SK-N-MC (cell line): ENCODE measurements at regions not wholly inside any gene's neighbourhood (a gene's known extent, or its start where the extent isn't known, plus 50 kb on each side); places are given as distances from the start of the nearest gene placed in this dataset.

Source experiments
- DNase-seq: peaks from one replicate; pipeline ENCODE4 v3.0.0-alpha.2; 2011; ENCODE audit warnings: low read depth, low spot score
- H3K27ac ChIP-seq: fragments of 200-600 bp; sonication (generic); 2 replicates; pipeline ENCODE4 v1.5.1; 2016; ENCODE audit warnings: mixed run types
- H3K36me3 ChIP-seq: fragments of 200-600 bp; sonication (generic); 2 replicates; pipeline ENCODE4 v1.6.1; 2017; ENCODE audit warnings: antibody characterized with exemption, low read length, mixed read lengths; ENCODE audit not compliant: insufficient read depth
- H3K4me3 ChIP-seq: fragments of 200-600 bp; sonication (generic); 2 replicates; pipeline ENCODE4 v1.5.1; 2016
- H3K9ac ChIP-seq: fragments of 200-600 bp; sonication (generic); 2 replicates; pipeline ENCODE4 v1.8.0; 2017; ENCODE audit warnings: mixed run types, mixed read lengths; ENCODE audit not compliant: insufficient read length
- H3K9me3 ChIP-seq: fragments of 200-600 bp; sonication (generic); 2 replicates; pipeline ENCODE4 v1.6.1; 2017; ENCODE audit warnings: low read depth, mild to moderate bottlenecking, antibody characterized with exemption, low read length, moderate library complexity, mixed read lengths
- EZH2 ChIP-seq: fragments of 200-600 bp; sonication (generic); IDR thresholded peaks from one replicate; pipeline ENCODE4 v1.6.1; 2017; ENCODE audit warnings: antibody characterized with exemption
- FOXP2 ChIP-seq: optimal IDR thresholded peaks from 2 replicates; pipeline ENCODE3; 2011; ENCODE audit warnings: mild to moderate bottlenecking, moderate library complexity; ENCODE audit not compliant: insufficient read depth; ENCODE audit errors: extremely low read length, control extremely low read depth
- POLR2AphosphoS5 ChIP-seq: IDR thresholded peaks from 2 replicates; pipeline ENCODE4 v1.6.1; 2012; ENCODE audit warnings: mild to moderate bottlenecking, low read depth, low read length, borderline replicate concordance

GRCh38 chr9:99699396-99699795 lies 122.3 kb upstream of the NR4A3 start:
- Histone ChIP-seq H3K9ac (no peak overlapping the region), H3K27ac (no peak overlapping the region), H3K9me3 (no peaks in the 10 kb centered on the region), H3K36me3 (no peaks in the 10 kb centered on the region), H3K4me3 (no peak overlapping the region)
- TF ChIP-seq EZH2 (no peak), POLR2AphosphoS5 (no peak), FOXP2 (no peak)
- DNase-seq: no peak

- Histone ChIP-seq H3K9ac (no peak overlapping the region), H3K4me3 (no peak overlapping the region), H3K27ac (0 out of 2 replicates have a peak overlapping the region, but pooled peaks have one; percentile 5), H3K9me3 (no peaks in the 10 kb centered on the region), H3K36me3 (no peaks in the 10 kb centered on the region)
- peak; percentile 45 for DNase-seq
- no peak for TF ChIP-seq FOXP2
- no peak for TF ChIP-seq POLR2AphosphoS5
- no peak for TF ChIP-seq EZH2
Observed at GRCh38 chr9:99712214-99712613, 109.5 kb upstream of the NR4A3 start.

- no peak for DNase-seq
- Histone ChIP-seq H3K9me3 (no peaks in the 10 kb centered on the region), H3K9ac (no peak overlapping the region), H3K27ac (no peak overlapping the region), H3K4me3 (no peak overlapping the region), H3K36me3 (no peaks in the 10 kb centered on the region)
- TF ChIP-seq POLR2AphosphoS5: no peak
Observed at GRCh38 chr9:99713838-99714306, 107.8 kb upstream of the NR4A3 start.

DNA sequence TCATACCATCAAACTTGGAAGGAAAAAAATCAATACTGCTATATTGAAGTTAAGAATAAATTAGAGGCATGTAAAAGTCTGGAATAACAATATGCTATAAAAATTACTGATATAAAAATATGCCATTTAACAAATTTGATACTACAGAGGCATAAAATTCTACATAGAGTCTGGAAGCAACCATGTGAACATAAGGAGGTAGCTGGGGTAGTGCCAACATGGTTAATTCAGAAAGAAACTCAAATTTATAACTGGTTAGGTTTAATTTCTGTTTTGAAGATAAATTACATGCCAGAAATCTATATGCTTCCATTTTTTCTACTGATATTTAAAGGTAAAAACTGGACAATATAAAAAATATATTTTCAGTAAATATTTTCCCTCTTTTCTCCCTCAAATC lies 103.1 kb upstream of the NR4A3 start:
- Histone ChIP-seq H3K27ac (no peak overlapping the region), H3K9me3 (no peaks in the 10 kb centered on the region), H3K36me3 (no peaks in the 10 kb centered on the region), H3K4me3 (no peak overlapping the region), H3K9ac (no peak overlapping the region)
- DNase-seq: no peak
- TF ChIP-seq EZH2 (no peak), FOXP2 (no peak), POLR2AphosphoS5 (no peak)

DNA sequence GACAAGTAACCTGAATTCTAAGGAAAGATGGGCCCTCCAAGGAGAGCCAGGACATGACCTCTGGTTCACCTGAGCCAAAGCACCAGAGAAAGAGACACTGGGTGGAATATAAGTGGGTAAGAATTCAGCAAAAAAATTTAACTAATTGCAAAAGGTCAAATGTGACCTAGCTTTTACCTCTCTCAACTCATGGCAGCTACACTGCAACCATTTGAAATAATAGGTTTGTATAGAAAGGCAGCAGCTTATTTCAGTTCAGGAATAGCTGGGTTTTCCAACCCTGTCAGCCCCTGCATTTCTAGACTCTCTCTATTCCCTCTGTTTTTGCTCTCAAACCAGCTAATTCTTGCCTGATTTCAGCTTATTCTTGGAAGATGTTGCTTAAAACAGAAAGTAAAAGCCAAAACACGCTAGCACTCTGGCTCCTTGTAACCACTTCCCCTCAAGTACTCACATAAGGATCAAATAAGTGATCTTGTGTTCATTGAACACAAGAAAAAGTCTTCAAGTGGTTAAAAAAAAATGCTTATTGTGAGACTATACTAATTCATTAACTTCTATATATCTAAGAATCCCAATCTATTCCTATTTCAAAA lies 101.1 kb upstream of the NR4A3 start:
- DNase-seq: no peak
- Histone ChIP-seq H3K9ac (no peak overlapping the region), H3K4me3 (no peak overlapping the region), H3K27ac (no peak overlapping the region), H3K36me3 (no peaks in the 10 kb centered on the region), H3K9me3 (no peaks in the 10 kb centered on the region)
- TF ChIP-seq POLR2AphosphoS5 (no peak), EZH2 (no peak), FOXP2 (no peak)

- no peaks in the 10 kb centered on the region for H3K36me3 ChIP-seq
- no peak overlapping the region for H3K27ac ChIP-seq
- TF ChIP-seq POLR2AphosphoS5: no peak
- no peak for TF ChIP-seq FOXP2
- TF ChIP-seq EZH2: no peak
- no peaks in the 10 kb centered on the region for H3K9me3 ChIP-seq
- no peak for DNase-seq
- H3K9ac ChIP-seq: no peak overlapping the region
- no peak overlapping the region for H3K4me3 ChIP-seq
Observed at GRCh38 chr9:99721898-99722297, 99.8 kb upstream of the NR4A3 start.

GRCh38 chr9:99722877-99723276 lies 98.8 kb upstream of the NR4A3 start:
- TF ChIP-seq EZH2 (no peak), POLR2AphosphoS5 (no peak), FOXP2 (no peak)
- Histone ChIP-seq H3K27ac (no peak overlapping the region), H3K9ac (no peak overlapping the region), H3K36me3 (no peaks in the 10 kb centered on the region), H3K4me3 (no peak overlapping the region), H3K9me3 (no peaks in the 10 kb centered on the region)
- DNase-seq: no peak

DNA sequence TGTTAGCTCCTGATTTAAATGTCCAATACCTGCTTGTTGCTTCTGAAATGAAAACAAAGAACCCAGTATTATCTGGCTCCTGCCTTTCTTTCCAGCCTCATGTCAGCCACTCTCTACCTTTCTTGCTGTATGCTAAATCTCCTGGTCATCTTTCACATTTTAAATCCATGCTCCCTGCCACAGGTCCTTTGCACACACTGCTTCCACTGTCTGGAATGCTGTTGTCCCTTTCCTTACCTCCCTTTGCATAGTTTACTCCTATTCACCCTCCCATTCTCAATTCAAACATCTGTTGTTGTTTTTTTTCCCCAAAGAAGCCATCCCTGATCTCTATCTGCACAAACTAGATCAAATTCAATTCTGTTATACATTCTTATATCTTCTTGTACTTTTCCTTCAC lies 97.0 kb upstream of the NR4A3 start:
- no peak overlapping the region for H3K27ac ChIP-seq
- no peaks in the 10 kb centered on the region for H3K9me3 ChIP-seq
- DNase-seq: no peak
- no peak for TF ChIP-seq FOXP2
- TF ChIP-seq EZH2: no peak
- TF ChIP-seq POLR2AphosphoS5: no peak
- no peaks in the 10 kb centered on the region for H3K36me3 ChIP-seq
- H3K4me3 ChIP-seq: no peak overlapping the region
- no peak overlapping the region for H3K9ac ChIP-seq

GRCh38 chr9:99725852-99726251 lies 95.8 kb upstream of the NR4A3 start:
- Histone ChIP-seq H3K36me3 (no peaks in the 10 kb centered on the region), H3K9me3 (no peaks in the 10 kb centered on the region), H3K27ac (no peak overlapping the region), H3K9ac (no peak overlapping the region), H3K4me3 (no peak overlapping the region)
- DNase-seq: no peak
- no peak for TF ChIP-seq EZH2
- no peak for TF ChIP-seq FOXP2
- TF ChIP-seq POLR2AphosphoS5: no peak

- TF ChIP-seq EZH2: no peak
- TF ChIP-seq POLR2AphosphoS5: no peak
- no peak for TF ChIP-seq FOXP2
- no peaks in the 10 kb centered on the region for H3K9me3 ChIP-seq
- H3K27ac ChIP-seq: no peak overlapping the region
- H3K9ac ChIP-seq: no peak overlapping the region
- no peak for DNase-seq
- H3K36me3 ChIP-seq: no peaks in the 10 kb centered on the region
- H3K4me3 ChIP-seq: no peak overlapping the region
Observed at GRCh38 chr9:99726758-99727157, 94.9 kb upstream of the NR4A3 start.
